PC-3 (cell line): ENCODE measurements at regions not wholly inside any gene's neighbourhood (a gene's known extent, or its start where the extent isn't known, plus 50 kb on each side); places are given as distances from the start of the nearest gene placed in this dataset.

ENCODE experiments used
- ATAC-seq: fragments of 200-7000 bp; cut with Tn5 transposase; 2 replicates; pipeline ENCODE4 v1.9.1; 2020; ENCODE audit warnings: mild to moderate bottlenecking, moderate library complexity
- BruUV-seq: library from RNA; stranded (reverse); fragments of 400-500 nt; replicated peaks from 2 replicates; lab custom pipeline; 2021; lab: Mats Ljungman, UMichigan
- CTCF ChIA-PET: fragments of 300-600 bp; sonication (Branson Sonifier 250); formaldehyde crosslinking; loops from one replicate; lab custom pipeline; 2022; ENCODE audit warnings: antibody characterized with exemption; lab: Charles Lee
- POLR2A ChIA-PET: fragments of 300-600 bp; sonication (Branson Sonifier 250); formaldehyde crosslinking; loops from one replicate; lab custom pipeline; 2022; ENCODE audit warnings: antibody characterized with exemption; ENCODE audit not compliant: unreplicated experiment; lab: Charles Lee
- DNase-seq: peaks from one replicate; pipeline ENCODE4 v3.0.0-alpha.2; 2015
- H2AFZ ChIP-seq: fragments of 300-600 bp; sonication (generic); 2 replicates; pipeline ENCODE4 v1.6.0; 2016; ENCODE audit warnings: antibody characterized with exemption, low read length
- H3F3A ChIP-seq: fragments of 300-600 bp; sonication (generic); one replicate; pipeline ENCODE4 v1.6.0; 2017; ENCODE audit warnings: antibody characterized with exemption, low read length, control low read depth, mild to moderate bottlenecking; ENCODE audit not compliant: unreplicated experiment
- H3K27ac ChIP-seq: fragments of 300-600 bp; sonication (generic); 2 replicates; pipeline ENCODE4 v1.5.1; 2016; ENCODE audit warnings: mild to moderate bottlenecking, low read length
- H3K27me3 ChIP-seq: fragments of 300-600 bp; sonication (generic); 2 replicates; pipeline ENCODE4 v1.6.1; 2016; ENCODE audit warnings: low read length, mixed read lengths
- H3K36me3 ChIP-seq: fragments of 300-600 bp; sonication (generic); 2 replicates; pipeline ENCODE4 v1.6.1; 2016; ENCODE audit warnings: low read depth, mixed run types, low read length, mixed read lengths
- H3K4me1 ChIP-seq: fragments of 300-600 bp; sonication (generic); 2 replicates; pipeline ENCODE4 v1.5.1; 2016; ENCODE audit warnings: low read length; ENCODE audit not compliant: insufficient read depth
- H3K4me2 ChIP-seq: fragments of 300-600 bp; sonication (generic); 2 replicates; pipeline ENCODE4 v1.6.0; 2016; ENCODE audit warnings: low read length
- H3K4me3 ChIP-seq: fragments of 300-600 bp; sonication (generic); 2 replicates; pipeline ENCODE4 v1.5.1; 2016; ENCODE audit warnings: mild to moderate bottlenecking, low read length, mixed read lengths
- H3K79me2 ChIP-seq: fragments of 300-600 bp; sonication (generic); 2 replicates; pipeline ENCODE4 v1.6.1; 2017; ENCODE audit warnings: low read length, mixed read lengths
- H3K9ac ChIP-seq: fragments of 300-600 bp; sonication (generic); 2 replicates; pipeline ENCODE4 v1.6.0; 2016; ENCODE audit warnings: mild to moderate bottlenecking, low read length
- H3K9me2 ChIP-seq: fragments of 300-600 bp; sonication (generic); replicated peaks from 2 replicates; pipeline ENCODE4 v1.6.1; 2016; ENCODE audit warnings: mixed run types, low read length, mixed read lengths
- H3K9me3 ChIP-seq: fragments of 300-600 bp; sonication (generic); 2 replicates; pipeline ENCODE4 v1.6.1; 2016; ENCODE audit warnings: low read length, mixed read lengths
- H4K20me1 ChIP-seq: fragments of 300-600 bp; sonication (generic); 2 replicates; pipeline ENCODE4 v1.6.1; 2016; ENCODE audit warnings: low read length, mixed read lengths
- EZH2 ChIP-seq: fragments of 300-600 bp; sonication (generic); IDR thresholded peaks from one replicate; pipeline ENCODE4 v1.6.1; 2017; ENCODE audit warnings: antibody characterized with exemption, mild to moderate bottlenecking, low read length; ENCODE audit not compliant: unreplicated experiment
- EZH2phosphoT487 ChIP-seq: fragments of 300-600 bp; sonication (generic); IDR thresholded peaks from 2 replicates; pipeline ENCODE4 v1.6.1; 2018; ENCODE audit warnings: mild to moderate bottlenecking, antibody characterized with exemption, low read length, borderline replicate concordance
- intact Hi-C: fragments of 100-400 bp; cut with micrococcal nuclease; formaldehyde crosslinking; loops from 2 replicates; pipeline ENCODE4 v1.9.0; 2023
- TF ChIP-seq, protein P1 (sequence below): fragments of 300-600 bp; sonication (generic); conservative IDR thresholded peaks from 2 replicates; pipeline ENCODE4 v1.5.1; 2017; ENCODE audit warnings: antibody characterized with exemption, low read depth, mild to moderate bottlenecking, low read length

DNA sequence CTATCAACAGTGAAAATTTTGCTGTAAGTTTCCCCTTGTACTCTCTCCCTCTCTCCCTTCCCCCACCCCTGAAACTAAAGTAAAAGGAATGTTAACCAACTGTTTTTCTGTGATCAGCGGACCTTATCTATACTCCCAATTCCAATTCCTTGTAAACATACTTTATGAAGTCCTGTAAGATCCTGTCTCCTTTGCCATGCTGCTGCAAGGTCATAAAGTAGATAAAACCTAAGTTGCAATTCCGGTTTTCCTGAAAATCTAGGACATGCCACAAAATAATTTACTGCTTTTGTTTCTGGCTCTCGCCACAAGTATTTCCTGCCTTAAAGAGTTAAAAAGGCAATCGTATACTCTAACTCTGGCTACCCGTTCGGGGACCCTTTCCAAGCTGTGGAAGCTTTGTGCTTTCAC lies 1469.0 kb downstream of the LRRC4C start:
- Histone ChIP-seq H2AFZ (no peak overlapping the region), H3K27ac (no peak overlapping the region), H3K9me2 (no peaks in the 10 kb centered on the region), H3K27me3 (no peaks in the 10 kb centered on the region), H3K79me2 (no peaks in the 10 kb centered on the region), H3K4me3 (no peak overlapping the region), H3K4me1 (no peaks in the 10 kb centered on the region), H3K9ac (no peak overlapping the region), H3K4me2 (no peak overlapping the region), H3K36me3 (no peaks in the 10 kb centered on the region), H4K20me1 (no peaks in the 10 kb centered on the region), H3K9me3 (no peaks in the 10 kb centered on the region), H3F3A (no peaks in the 10 kb centered on the region)
- BruUV-seq, result no TSS peak
- ATAC-seq (no peak), DNase-seq (peak; percentile 3)
- CTCF ChIA-PET, result no interaction called here
- intact Hi-C loops, result no loop called here
- POLR2A ChIA-PET, result no interaction called here
- TF ChIP-seq EZH2phosphoT487 (no peak), EZH2 (no peak)
- TF ChIP-seq, protein P1, sequence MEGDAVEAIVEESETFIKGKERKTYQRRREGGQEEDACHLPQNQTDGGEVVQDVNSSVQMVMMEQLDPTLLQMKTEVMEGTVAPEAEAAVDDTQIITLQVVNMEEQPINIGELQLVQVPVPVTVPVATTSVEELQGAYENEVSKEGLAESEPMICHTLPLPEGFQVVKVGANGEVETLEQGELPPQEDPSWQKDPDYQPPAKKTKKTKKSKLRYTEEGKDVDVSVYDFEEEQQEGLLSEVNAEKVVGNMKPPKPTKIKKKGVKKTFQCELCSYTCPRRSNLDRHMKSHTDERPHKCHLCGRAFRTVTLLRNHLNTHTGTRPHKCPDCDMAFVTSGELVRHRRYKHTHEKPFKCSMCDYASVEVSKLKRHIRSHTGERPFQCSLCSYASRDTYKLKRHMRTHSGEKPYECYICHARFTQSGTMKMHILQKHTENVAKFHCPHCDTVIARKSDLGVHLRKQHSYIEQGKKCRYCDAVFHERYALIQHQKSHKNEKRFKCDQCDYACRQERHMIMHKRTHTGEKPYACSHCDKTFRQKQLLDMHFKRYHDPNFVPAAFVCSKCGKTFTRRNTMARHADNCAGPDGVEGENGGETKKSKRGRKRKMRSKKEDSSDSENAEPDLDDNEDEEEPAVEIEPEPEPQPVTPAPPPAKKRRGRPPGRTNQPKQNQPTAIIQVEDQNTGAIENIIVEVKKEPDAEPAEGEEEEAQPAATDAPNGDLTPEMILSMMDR, result no peak

DNA sequence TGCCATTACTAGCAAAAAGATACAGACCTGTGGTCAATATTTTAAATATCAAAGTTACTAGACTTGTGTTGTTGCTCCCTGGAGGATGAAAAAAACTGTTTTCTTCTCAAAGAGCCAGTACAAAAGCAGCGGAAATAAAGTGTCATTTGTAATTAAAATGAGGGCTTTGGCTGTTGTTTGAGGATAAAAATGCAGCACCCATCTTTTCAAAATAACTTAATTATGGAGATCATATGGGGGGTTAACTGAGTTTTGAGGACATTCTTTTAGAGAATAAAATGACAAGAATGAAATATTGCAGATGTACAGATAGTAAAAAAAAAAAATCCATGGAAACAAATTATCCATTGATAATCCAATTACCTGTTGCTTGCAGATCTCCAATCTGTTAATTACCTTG lies 1484.4 kb downstream of the LRRC4C start:
- H4K20me1 ChIP-seq, result no peaks in the 10 kb centered on the region
- no peak for ATAC-seq
- H3K27me3 ChIP-seq, result peaks cover 5% of the 10 kb centered on the region; the same call in 1 of the 2 replicates
- POLR2A ChIA-PET, result no interaction called here
- no peaks in the 10 kb centered on the region for H3K79me2 ChIP-seq
- no peak overlapping the region for H3K27ac ChIP-seq
- no TSS peak for BruUV-seq
- DNase-seq, result no peak
- no peak overlapping the region for H2AFZ ChIP-seq
- no peaks in the 10 kb centered on the region for H3K36me3 ChIP-seq
- intact Hi-C loops, result no loop called here
- H3K9ac ChIP-seq, result no peak overlapping the region
- no peak overlapping the region for H3K4me3 ChIP-seq
- TF ChIP-seq, protein P1, result no peak
- no peak for TF ChIP-seq EZH2
- no peak overlapping the region for H3K4me2 ChIP-seq
- no peaks in the 10 kb centered on the region for H3F3A ChIP-seq
- no peaks in the 10 kb centered on the region for H3K4me1 ChIP-seq
- no peaks in the 10 kb centered on the region for H3K9me3 ChIP-seq
- CTCF ChIA-PET, result no interaction called here
- H3K9me2 ChIP-seq, result no peaks in the 10 kb centered on the region

DNA sequence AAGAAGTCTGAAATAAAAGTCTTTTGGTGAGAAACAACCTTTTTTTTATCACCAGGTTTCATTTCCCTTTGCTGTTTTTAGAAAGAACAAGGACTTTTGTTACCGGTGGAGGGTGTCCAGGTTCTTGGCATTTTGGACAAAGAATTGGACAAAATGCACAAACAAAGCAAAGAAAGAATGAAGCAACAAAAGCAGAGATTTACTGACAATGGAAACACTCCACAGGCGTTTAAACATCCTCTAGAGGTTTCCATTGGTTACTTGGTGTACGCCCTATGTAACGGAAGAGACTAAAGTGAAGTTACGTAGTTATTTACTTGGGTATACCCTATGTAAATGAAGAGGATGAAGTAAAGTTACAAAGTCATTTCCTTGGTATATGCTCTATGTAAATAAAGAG lies 1487.0 kb downstream of the LRRC4C start:
- no peaks in the 10 kb centered on the region for H3K4me1 ChIP-seq
- ATAC-seq (no peak), DNase-seq (no peak)
- H3K36me3 ChIP-seq, result no peaks in the 10 kb centered on the region
- intact Hi-C loops, result no loop called here
- no peak overlapping the region for H2AFZ ChIP-seq
- no TSS peak for BruUV-seq
- TF ChIP-seq, protein P1, result no peak
- no peak for TF ChIP-seq EZH2phosphoT487
- no peak for TF ChIP-seq EZH2
- ChIA-PET CTCF (no interaction called here), POLR2A (no interaction called here)
- no peaks in the 10 kb centered on the region for H3F3A ChIP-seq
- H3K4me3 ChIP-seq, result no peak overlapping the region
- no peaks in the 10 kb centered on the region for H3K9me3 ChIP-seq
- H4K20me1 ChIP-seq, result no peaks in the 10 kb centered on the region
- no peak overlapping the region for H3K27ac ChIP-seq
- H3K4me2 ChIP-seq, result no peak overlapping the region
- H3K9me2 ChIP-seq, result no peaks in the 10 kb centered on the region
- H3K27me3 ChIP-seq, result peaks cover 5% of the 10 kb centered on the region; the same call in 1 of the 2 replicates
- H3K79me2 ChIP-seq, result no peaks in the 10 kb centered on the region
- H3K9ac ChIP-seq, result no peak overlapping the region
